ENCODE measurements at regions not wholly inside any gene's neighbourhood (a gene's known extent, or its start where the extent isn't known, plus 50 kb on each side); places are given as distances from the start of the nearest gene placed in this dataset.

DNA sequence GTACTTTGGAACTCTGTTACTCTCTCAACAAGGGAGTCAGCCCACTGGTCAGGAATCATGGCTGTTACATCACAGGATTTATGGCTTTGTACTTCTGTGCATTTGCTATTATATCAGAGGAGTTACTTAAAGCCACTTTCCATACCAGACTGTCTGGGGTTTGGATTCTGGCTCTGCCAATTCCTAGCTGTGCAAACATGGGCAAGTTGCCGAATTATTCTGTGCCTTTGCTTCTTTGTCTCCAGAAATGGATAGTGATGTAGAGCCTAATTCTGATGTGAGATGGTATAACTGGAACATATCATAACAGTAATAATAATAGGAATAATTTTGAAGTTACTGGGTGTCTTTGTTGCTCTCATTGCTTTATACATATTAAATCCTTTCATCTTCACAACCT lies 1047.3 kb upstream of the SEMA6A start:
- Histone ChIP-seq H3K9me2 (ENCODE audit: insufficient read depth) (no peaks in the 10 kb centered on the region), H3K4me1 (replicated peaks; ENCODE audit: insufficient read depth) (no peaks in the 10 kb centered on the region), H3K4me2 (no peak overlapping the region), H3F3A (ENCODE audit: insufficient read depth, low read depth) (no peaks in the 10 kb centered on the region), H3K4me3 (no peak overlapping the region), H3K9me3 (ENCODE audit: insufficient read depth, low read depth) (no peaks in the 10 kb centered on the region), H3K27me3 (ENCODE audit: insufficient read depth, low read depth) (no peaks in the 10 kb centered on the region), H3K79me2 (ENCODE audit: low read depth) (no peaks in the 10 kb centered on the region), H3K36me3 (ENCODE audit: low read depth) (no peaks in the 10 kb centered on the region), H4K20me1 (ENCODE audit: insufficient read depth) (no peaks in the 10 kb centered on the region), H3K27ac (no peak overlapping the region), H2AFZ (no peak overlapping the region)
- no peak for DNase-seq
- CTCF ChIA-PET = no interaction called here
- no TSS peak for BruUV-seq (replicated peaks)
- TF ChIP-seq EZH2 (IDR thresholded peaks at IDR 0.05; ENCODE audit: low read depth) = no peak
- TF ChIP-seq, protein P1, sequence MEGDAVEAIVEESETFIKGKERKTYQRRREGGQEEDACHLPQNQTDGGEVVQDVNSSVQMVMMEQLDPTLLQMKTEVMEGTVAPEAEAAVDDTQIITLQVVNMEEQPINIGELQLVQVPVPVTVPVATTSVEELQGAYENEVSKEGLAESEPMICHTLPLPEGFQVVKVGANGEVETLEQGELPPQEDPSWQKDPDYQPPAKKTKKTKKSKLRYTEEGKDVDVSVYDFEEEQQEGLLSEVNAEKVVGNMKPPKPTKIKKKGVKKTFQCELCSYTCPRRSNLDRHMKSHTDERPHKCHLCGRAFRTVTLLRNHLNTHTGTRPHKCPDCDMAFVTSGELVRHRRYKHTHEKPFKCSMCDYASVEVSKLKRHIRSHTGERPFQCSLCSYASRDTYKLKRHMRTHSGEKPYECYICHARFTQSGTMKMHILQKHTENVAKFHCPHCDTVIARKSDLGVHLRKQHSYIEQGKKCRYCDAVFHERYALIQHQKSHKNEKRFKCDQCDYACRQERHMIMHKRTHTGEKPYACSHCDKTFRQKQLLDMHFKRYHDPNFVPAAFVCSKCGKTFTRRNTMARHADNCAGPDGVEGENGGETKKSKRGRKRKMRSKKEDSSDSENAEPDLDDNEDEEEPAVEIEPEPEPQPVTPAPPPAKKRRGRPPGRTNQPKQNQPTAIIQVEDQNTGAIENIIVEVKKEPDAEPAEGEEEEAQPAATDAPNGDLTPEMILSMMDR (conservative IDR thresholded peaks at IDR 0.05) = no peak
- intact Hi-C loops (cut with micrococcal nuclease; ENCODE audit: unreplicated experiment) = no loop called here
- POLR2A ChIA-PET (ENCODE audit: unreplicated experiment) = no interaction called here

GRCh38 chr5:117615226-117615625 lies 1040.6 kb upstream of the SEMA6A start:
- Histone ChIP-seq H3K4me1 (replicated peaks; ENCODE audit: insufficient read depth) (no peaks in the 10 kb centered on the region), H3K27ac (no peak overlapping the region), H2AFZ (no peak overlapping the region), H3F3A (ENCODE audit: insufficient read depth, low read depth) (no peaks in the 10 kb centered on the region), H3K79me2 (ENCODE audit: low read depth) (no peaks in the 10 kb centered on the region), H3K27me3 (ENCODE audit: insufficient read depth, low read depth) (no peaks in the 10 kb centered on the region), H3K36me3 (ENCODE audit: low read depth) (no peaks in the 10 kb centered on the region), H3K9me3 (ENCODE audit: insufficient read depth, low read depth) (no peaks in the 10 kb centered on the region), H3K4me3 (no peak overlapping the region), H3K4me2 (no peak overlapping the region), H3K9me2 (ENCODE audit: insufficient read depth) (no peaks in the 10 kb centered on the region), H4K20me1 (ENCODE audit: insufficient read depth) (no peaks in the 10 kb centered on the region)
- intact Hi-C loops (cut with micrococcal nuclease; ENCODE audit: unreplicated experiment) = no loop called here
- no peak for TF ChIP-seq EZH2 (IDR thresholded peaks at IDR 0.05; ENCODE audit: low read depth)
- TF ChIP-seq, protein P1 (conservative IDR thresholded peaks at IDR 0.05) = no peak
- no peak for DNase-seq
- ChIA-PET CTCF (no interaction called here), POLR2A (ENCODE audit: unreplicated experiment) (no interaction called here)
- BruUV-seq (replicated peaks) = no TSS peak

- POLR2A ChIA-PET (ENCODE audit: unreplicated experiment) = no interaction called here
Measured at GRCh38 chr5:117614408-117614807, 1039.8 kb upstream of the SEMA6A start.

More at GRCh38 chr5:117614408-117614807, 1039.8 kb upstream of the SEMA6A start:
- Histone ChIP-seq H2AFZ (no peak overlapping the region), H4K20me1 (ENCODE audit: insufficient read depth) (no peaks in the 10 kb centered on the region), H3K4me2 (no peak overlapping the region), H3K27ac (no peak overlapping the region), H3K9me3 (ENCODE audit: insufficient read depth, low read depth) (no peaks in the 10 kb centered on the region), H3K79me2 (ENCODE audit: low read depth) (no peaks in the 10 kb centered on the region), H3K4me1 (replicated peaks; ENCODE audit: insufficient read depth) (no peaks in the 10 kb centered on the region), H3F3A (ENCODE audit: insufficient read depth, low read depth) (no peaks in the 10 kb centered on the region), H3K4me3 (no peak overlapping the region), H3K36me3 (ENCODE audit: low read depth) (no peaks in the 10 kb centered on the region), H3K9me2 (ENCODE audit: insufficient read depth) (no peaks in the 10 kb centered on the region), H3K27me3 (ENCODE audit: insufficient read depth, low read depth) (no peaks in the 10 kb centered on the region)
- CTCF ChIA-PET = no interaction called here
- TF ChIP-seq EZH2 (IDR thresholded peaks at IDR 0.05; ENCODE audit: low read depth) = no peak
- TF ChIP-seq, protein P1 (conservative IDR thresholded peaks at IDR 0.05) = no peak
- intact Hi-C loops (cut with micrococcal nuclease; ENCODE audit: unreplicated experiment) = no loop called here
- BruUV-seq (replicated peaks) = no TSS peak
- DNase-seq = no peak
